HUES48 (cell line): ENCODE measurements at regions not wholly inside any gene's neighbourhood (a gene's known extent, or its start where the extent isn't known, plus 50 kb on each side); places are given as distances from the start of the nearest gene placed in this dataset.
"Not testable (repeated sequence)": the region's sequence is repeated elsewhere in the genome, so short reads cannot be mapped to it uniquely, and the experiment has no call there.

Experiments
- H3K27ac ChIP-seq: one replicate; pipeline ENCODE4 v1.7.0; 2013; ENCODE audit warnings: low read depth, low read length, inconsistent platforms
- H3K27me3 ChIP-seq: 2 replicates; pipeline ENCODE4 v1.6.1; 2013; ENCODE audit warnings: mild to moderate bottlenecking, low read length; ENCODE audit not compliant: control insufficient read depth, insufficient read depth
- H3K36me3 ChIP-seq: 2 replicates; pipeline ENCODE4 v1.6.1; 2013; ENCODE audit warnings: low read length; ENCODE audit not compliant: control insufficient read depth, insufficient read depth
- H3K4me1 ChIP-seq: 2 replicates; pipeline ENCODE4 v1.6.1; 2013; ENCODE audit warnings: mild to moderate bottlenecking, low read length; ENCODE audit not compliant: control insufficient read depth, insufficient read depth
- H3K4me3 ChIP-seq: 2 replicates; pipeline ENCODE4 v1.5.1; 2013; ENCODE audit warnings: mild to moderate bottlenecking, low read depth, low read length
- H3K9ac ChIP-seq: 2 replicates; pipeline ENCODE4 v1.6.1; 2013; ENCODE audit warnings: mild to moderate bottlenecking, low read depth, low read length, moderate library complexity
- H3K9me3 ChIP-seq: 2 replicates; pipeline ENCODE4 v1.6.1; 2013; ENCODE audit warnings: low read length; ENCODE audit not compliant: control insufficient read depth, insufficient read depth

DNA sequence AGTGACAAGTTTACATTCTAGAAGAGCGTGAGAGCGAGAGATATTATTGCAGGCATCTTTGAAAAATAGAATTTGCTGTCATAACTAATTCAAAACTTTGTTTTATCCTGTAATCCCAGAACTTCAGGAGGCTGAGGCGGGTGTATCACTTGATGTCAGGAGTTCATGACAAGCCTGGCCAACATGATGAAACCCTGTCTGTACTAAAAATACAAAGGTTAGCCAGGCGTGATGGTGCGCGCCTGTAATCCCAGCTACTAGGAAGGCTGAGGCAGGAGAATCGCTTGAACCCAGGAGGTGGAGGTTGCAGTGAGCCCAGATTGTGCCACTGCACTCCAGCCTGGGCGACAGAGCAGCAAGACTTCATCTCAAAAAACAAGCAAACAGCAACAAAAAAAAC lies 108.6 kb upstream of the BMP2 start:
- H3K27ac ChIP-seq, H3K9ac ChIP-seq, H3K4me3 ChIP-seq, H3K4me1 ChIP-seq, H3K9me3 ChIP-seq, H3K36me3 ChIP-seq, H3K27me3 ChIP-seq: not testable (repeated sequence)

- Histone ChIP-seq H3K27ac (no peak overlapping the region), H3K4me1 (peaks cover 3% of the 10 kb centered on the region; the same call in 1 of the 2 replicates), H3K4me3 (no peak overlapping the region), H3K9ac (no peak overlapping the region), H3K27me3 (no peaks in the 10 kb centered on the region), H3K36me3 (no peaks in the 10 kb centered on the region), H3K9me3 (no peaks in the 10 kb centered on the region)
These were observed 109.6 kb upstream of the BMP2 start for GRCh38 chr20:6657904-6658303.

DNA sequence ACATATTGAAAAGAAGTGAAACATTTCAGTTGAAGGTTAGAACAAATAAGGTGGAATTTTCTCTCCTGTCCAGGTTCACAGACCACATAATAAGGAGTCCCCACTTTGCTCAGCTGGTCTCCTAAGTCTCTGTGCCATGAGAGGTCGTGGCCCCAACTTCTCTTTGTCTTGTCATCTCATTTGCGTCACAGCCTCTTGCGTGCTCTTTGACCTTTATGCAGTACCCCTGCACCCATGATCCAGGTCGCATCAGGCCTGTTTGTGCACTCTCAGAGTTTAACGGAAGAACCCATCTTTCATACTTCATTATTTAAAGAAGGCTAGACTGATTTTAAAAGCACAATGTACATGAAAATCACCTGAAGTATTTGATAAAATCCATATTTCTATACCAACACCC lies 110.4 kb upstream of the BMP2 start:
- Histone ChIP-seq H3K4me3 (no peak overlapping the region), H3K27me3 (no peaks in the 10 kb centered on the region), H3K9ac (no peak overlapping the region), H3K36me3 (no peaks in the 10 kb centered on the region), H3K9me3 (no peaks in the 10 kb centered on the region), H3K27ac (no peak overlapping the region), H3K4me1 (no peaks in the 10 kb centered on the region)

DNA sequence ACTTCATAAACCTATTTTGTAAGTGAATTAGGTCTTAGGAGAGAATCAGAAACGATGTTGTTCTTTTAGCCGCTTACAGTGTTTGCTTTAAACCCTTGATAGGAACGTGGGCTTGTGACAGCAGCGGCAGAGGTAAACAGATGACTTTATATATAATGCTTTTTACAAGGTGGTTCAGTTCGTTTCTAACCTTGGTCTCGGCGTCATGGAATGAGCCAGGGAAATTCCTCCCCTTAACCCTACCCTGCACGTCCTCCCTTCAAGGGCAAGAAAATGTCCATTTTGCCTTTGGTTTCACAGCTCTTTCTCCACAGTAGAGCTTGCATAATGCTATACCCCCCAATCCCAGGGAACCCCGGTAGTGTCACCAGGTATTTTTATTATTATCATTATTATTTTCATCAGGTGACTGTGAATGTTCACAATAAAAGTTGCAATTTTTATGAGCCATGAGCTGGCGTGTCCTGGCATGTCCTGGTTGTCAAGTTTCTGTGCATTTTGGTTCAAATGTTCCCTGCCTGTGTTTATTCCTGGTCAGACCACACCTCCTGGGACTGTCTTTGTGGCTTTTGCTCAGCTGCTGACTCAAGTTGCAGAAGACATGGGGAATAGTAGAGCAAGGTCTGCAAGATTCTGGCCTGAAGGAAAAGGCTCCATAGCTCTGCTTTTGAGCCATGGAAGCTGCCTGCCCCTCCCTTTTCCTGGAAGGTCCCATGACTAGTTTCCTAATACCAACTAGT lies 112.8 kb upstream of the BMP2 start:
- no peaks in the 10 kb centered on the region for H3K9me3 ChIP-seq
- H3K4me3 ChIP-seq = no peak overlapping the region
- H3K27ac ChIP-seq = no peak overlapping the region
- H3K27me3 ChIP-seq = no peaks in the 10 kb centered on the region
- no peaks in the 10 kb centered on the region for H3K36me3 ChIP-seq
- H3K4me1 ChIP-seq = no peaks in the 10 kb centered on the region
- no peak overlapping the region for H3K9ac ChIP-seq

GRCh38 chr20:6651561-6651960 lies 115.9 kb upstream of the BMP2 start:
- no peaks in the 10 kb centered on the region for H3K9me3 ChIP-seq
- H3K27ac ChIP-seq = no peak overlapping the region
- no peaks in the 10 kb centered on the region for H3K36me3 ChIP-seq
- no peaks in the 10 kb centered on the region for H3K4me1 ChIP-seq
- no peak overlapping the region for H3K4me3 ChIP-seq
- no peaks in the 10 kb centered on the region for H3K27me3 ChIP-seq
- H3K9ac ChIP-seq = no peak overlapping the region

DNA sequence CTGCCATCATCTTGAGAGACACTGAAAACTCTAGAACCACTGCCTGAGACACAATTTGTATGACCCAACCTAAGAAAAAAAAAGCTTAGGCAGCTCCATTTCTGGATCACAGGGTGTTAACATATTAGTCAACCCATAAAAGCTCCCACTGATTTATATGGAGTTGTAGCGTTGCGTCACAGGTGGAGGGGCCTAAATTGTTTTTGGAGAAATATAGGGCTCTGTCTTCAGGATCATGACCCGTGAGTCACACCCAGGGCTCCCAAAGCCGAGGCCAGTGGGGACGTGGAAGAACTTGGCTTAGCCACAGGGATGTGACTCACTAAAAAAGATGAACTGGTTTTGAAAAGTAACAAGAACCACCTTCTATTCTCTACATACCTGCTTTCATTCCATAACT lies 116.5 kb upstream of the BMP2 start:
- Histone ChIP-seq H3K9me3 (no peaks in the 10 kb centered on the region), H3K36me3 (no peaks in the 10 kb centered on the region), H3K27ac (no peak overlapping the region), H3K4me3 (no peak overlapping the region), H3K4me1 (no peaks in the 10 kb centered on the region), H3K27me3 (no peaks in the 10 kb centered on the region), H3K9ac (no peak overlapping the region)

DNA sequence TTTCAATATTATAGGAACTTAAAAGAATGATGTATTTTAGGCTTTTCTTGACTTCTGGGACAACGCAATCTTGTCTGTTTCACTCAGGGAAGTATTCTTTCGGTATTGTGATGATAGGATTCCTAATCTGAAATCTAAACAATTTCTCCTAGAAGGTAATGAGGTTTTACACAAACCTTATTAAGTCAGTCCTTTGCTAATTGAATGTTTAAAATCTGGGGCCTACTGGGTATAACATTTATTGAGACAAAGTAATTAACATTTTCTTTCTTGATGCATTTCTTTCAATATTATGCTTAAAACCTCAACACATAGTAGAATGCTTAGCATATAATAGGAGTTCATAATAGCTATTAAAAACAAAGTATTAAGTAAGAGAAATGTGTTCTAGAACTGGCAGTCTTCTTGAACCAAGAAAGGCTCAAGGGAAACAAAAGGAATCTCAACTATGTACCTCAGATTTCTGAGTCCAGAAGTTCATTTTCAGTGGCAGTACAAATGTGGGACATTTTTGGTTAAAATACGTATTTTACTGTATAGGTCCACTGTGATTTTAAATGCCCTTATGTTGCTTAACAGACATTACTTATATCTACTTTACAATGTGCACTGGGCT lies 121.4 kb upstream of the BMP2 start:
- H3K27me3 ChIP-seq = no peaks in the 10 kb centered on the region

DNA sequence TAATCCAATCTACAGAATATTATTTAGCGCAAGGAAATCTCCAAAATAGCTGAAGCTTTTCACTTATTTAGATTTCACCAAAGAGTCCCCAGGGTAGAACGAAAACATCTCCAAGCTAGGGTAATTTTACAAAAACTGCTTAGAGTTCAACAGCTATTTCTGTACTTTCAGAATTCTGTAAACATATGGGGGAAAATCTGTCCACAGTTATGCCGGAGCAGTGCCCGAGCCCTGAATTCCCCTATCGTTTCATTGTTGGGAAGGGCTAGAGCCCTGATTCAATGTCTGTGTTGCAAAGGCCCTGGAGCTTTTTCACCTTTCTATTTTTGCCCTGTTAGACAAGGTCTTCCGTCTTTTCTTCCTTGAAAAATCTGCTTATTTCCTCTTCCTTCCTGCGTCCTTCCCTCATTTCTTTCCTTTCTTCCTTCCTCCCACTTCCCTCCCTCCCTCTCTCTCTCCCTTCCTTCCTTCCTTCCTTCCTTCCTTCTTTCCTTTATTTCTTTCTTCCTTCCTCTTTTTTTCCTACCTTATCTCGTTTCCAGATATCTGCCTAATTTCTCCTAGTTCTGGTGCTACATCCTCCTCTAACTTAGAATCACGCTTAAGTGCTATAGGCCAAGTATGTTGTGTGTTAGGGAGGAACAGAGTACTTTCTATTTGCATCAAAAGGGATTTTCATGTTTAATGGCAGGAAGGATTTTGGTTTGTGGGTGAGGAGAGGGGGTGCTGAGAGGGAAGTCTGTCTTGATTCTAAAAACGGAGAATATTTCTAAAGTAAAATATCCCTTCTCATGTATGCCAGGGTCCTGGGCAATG lies 122.5 kb upstream of the BMP2 start:
- H3K27me3 ChIP-seq = no peaks in the 10 kb centered on the region
- no peaks in the 10 kb centered on the region for H3K9me3 ChIP-seq
- no peak overlapping the region for H3K4me3 ChIP-seq
- H3K9ac ChIP-seq = no peak overlapping the region
- H3K27ac ChIP-seq = no peak overlapping the region
- no peaks in the 10 kb centered on the region for H3K36me3 ChIP-seq
- H3K4me1 ChIP-seq = no peaks in the 10 kb centered on the region

More for the DNA sequence above, 121.4 kb upstream of the BMP2 start:
- H3K4me3 ChIP-seq = no peak overlapping the region
- H3K36me3 ChIP-seq = no peaks in the 10 kb centered on the region
- no peaks in the 10 kb centered on the region for H3K4me1 ChIP-seq
- no peaks in the 10 kb centered on the region for H3K9me3 ChIP-seq
- H3K9ac ChIP-seq = no peak overlapping the region
- H3K27ac ChIP-seq = no peak overlapping the region

DNA sequence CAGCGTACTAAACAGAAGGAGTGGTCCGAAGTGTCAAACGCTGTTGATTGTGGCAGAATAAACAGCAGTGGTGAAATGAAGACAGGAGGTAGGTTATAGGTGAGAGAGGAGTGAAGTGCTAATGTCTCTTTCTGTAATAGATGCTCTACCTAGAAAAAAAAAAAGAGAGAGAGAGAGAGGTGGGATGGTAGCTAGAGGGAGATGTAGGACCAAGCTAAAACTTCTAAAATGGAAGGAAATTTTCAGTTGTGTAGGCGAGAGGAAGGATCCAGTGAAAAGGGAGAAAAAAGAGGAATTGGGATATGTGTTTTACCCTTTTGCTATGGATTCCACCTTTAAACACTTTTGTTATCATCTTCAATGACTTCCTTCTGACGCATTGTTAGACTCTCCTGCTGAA lies 126.5 kb upstream of the BMP2 start:
- H3K27me3 ChIP-seq = no peaks in the 10 kb centered on the region
- no peaks in the 10 kb centered on the region for H3K9me3 ChIP-seq
- no peak overlapping the region for H3K4me3 ChIP-seq
- no peak overlapping the region for H3K27ac ChIP-seq
- peaks cover 11% of the 10 kb centered on the region for H3K4me1 ChIP-seq
- H3K9ac ChIP-seq = no peak overlapping the region
- no peaks in the 10 kb centered on the region for H3K36me3 ChIP-seq

DNA sequence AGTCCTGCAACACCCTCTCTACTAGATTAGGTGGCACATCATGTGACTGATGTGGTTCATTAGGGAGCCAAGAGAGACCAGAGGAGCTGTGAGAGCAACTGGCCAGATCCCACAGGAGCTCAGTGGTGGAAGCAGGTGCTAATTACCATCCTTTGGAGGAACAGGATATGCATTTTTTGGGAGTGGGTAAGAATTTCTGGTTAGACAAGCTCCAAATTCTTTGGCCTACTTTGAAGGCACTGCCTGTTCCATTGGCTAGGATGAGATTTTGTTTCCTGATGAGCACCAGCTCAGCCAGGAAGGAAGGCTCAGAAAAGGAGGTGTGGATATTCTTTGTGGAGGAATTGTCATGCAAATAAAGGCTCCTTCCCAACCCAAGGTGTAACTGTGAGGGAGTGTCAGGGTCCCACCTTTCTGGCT lies 130.3 kb upstream of the BMP2 start:
- H3K27ac ChIP-seq = no peak overlapping the region
- H3K9me3 ChIP-seq = no peaks in the 10 kb centered on the region
- H3K4me3 ChIP-seq = no peak overlapping the region
- no peaks in the 10 kb centered on the region for H3K36me3 ChIP-seq
- no peaks in the 10 kb centered on the region for H3K27me3 ChIP-seq
- H3K9ac ChIP-seq = no peak overlapping the region
- H3K4me1 ChIP-seq = peaks cover 11% of the 10 kb centered on the region
